H1 (cell line): ENCODE measurements at regions not wholly inside any gene's neighbourhood (a gene's known extent, or its start where the extent isn't known, plus 50 kb on each side); places are given as distances from the start of the nearest gene placed in this dataset.

ENCODE experiments used
- CBX5 ChIP-seq: fragments of 300-800, 300-1000 bp; sonication (generic); IDR thresholded peaks from 2 replicates; pipeline ENCODE4 v1.7.1; 2016; ENCODE audit warnings: antibody characterized with exemption, low read length, low read depth
- CBX8 ChIP-seq: fragments of 300-800, 300-1000 bp; sonication (generic); IDR thresholded peaks from 2 replicates; pipeline ENCODE4 v1.7.1; 2016; ENCODE audit warnings: low read depth, low read length, borderline replicate concordance
- RNF2 ChIP-seq: fragments of 200-900, 300-1000 bp; sonication (generic); IDR thresholded peaks from 2 replicates; pipeline ENCODE4 v1.7.1; 2016; ENCODE audit warnings: borderline replicate concordance, low read depth, mild to moderate bottlenecking, antibody characterized with exemption, low read length; ENCODE audit not compliant: poor library complexity, severe bottlenecking; ENCODE audit errors: missing control alignments
- RXRA ChIP-seq: IDR thresholded peaks from 2 replicates; pipeline ENCODE4 v1.6.1; 2011; ENCODE audit warnings: low read depth, mild to moderate bottlenecking, low read length, moderate library complexity; ENCODE audit not compliant: insufficient read depth
- SP4 ChIP-seq: IDR thresholded peaks from 2 replicates; pipeline ENCODE4 v1.6.1; 2012; ENCODE audit warnings: low read length, inconsistent platforms
- TCF12 ChIP-seq: IDR thresholded peaks from 2 replicates; pipeline ENCODE4 v1.6.1; 2011; ENCODE audit warnings: low read depth, mild to moderate bottlenecking, low read length
- TF ChIP-seq, protein P1 (sequence below): fragments of 300-600 bp; sonication (generic); IDR thresholded peaks from 2 replicates; pipeline ENCODE4 v1.7.1; 2012; ENCODE audit warnings: low read length, moderate library complexity, mild to moderate bottlenecking, inconsistent platforms; ENCODE audit not compliant: insufficient replicate concordance

DNA sequence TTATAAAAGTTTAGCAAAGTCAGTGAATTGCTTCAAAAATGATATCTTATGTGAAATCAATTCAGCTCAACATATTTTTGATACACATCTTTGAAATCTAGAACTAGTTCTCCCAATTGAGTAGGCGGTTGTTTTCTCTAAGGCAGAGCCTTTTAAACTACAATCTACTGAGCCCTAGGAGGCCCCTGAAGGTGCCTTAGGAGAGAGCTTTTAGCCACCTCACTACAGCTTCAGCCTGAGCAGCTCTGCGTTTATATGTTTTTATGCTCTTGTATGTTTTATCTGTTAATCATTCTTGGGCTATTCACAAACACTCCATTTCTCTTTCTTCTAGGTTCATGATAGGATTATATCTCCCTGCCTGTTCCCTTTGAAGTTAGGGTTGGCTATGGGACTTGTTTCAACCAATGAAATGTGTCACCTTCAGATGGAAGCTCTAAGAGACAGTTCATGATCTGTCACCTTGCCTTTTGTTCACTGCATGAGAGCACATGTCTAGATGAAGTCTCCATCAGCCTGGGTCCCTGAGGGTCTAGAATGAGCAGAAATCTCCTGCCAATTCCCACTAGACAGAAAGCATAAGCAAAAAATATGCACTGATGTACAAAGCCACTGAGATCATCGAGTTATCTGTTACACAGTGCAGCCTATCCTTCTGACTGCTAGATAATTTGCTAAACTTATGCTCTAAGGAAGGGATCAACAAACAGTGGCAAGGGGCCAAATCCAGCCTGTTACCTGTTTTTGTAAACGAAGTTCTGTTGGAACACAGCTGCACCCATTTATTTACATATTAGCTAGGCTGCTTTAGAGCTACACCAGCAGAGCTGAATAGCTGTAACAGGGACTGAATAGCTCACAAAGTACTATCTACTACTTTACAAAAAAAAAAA is 128.5 kb upstream of the CDK1 start (continued):
- TF ChIP-seq, protein P1, sequence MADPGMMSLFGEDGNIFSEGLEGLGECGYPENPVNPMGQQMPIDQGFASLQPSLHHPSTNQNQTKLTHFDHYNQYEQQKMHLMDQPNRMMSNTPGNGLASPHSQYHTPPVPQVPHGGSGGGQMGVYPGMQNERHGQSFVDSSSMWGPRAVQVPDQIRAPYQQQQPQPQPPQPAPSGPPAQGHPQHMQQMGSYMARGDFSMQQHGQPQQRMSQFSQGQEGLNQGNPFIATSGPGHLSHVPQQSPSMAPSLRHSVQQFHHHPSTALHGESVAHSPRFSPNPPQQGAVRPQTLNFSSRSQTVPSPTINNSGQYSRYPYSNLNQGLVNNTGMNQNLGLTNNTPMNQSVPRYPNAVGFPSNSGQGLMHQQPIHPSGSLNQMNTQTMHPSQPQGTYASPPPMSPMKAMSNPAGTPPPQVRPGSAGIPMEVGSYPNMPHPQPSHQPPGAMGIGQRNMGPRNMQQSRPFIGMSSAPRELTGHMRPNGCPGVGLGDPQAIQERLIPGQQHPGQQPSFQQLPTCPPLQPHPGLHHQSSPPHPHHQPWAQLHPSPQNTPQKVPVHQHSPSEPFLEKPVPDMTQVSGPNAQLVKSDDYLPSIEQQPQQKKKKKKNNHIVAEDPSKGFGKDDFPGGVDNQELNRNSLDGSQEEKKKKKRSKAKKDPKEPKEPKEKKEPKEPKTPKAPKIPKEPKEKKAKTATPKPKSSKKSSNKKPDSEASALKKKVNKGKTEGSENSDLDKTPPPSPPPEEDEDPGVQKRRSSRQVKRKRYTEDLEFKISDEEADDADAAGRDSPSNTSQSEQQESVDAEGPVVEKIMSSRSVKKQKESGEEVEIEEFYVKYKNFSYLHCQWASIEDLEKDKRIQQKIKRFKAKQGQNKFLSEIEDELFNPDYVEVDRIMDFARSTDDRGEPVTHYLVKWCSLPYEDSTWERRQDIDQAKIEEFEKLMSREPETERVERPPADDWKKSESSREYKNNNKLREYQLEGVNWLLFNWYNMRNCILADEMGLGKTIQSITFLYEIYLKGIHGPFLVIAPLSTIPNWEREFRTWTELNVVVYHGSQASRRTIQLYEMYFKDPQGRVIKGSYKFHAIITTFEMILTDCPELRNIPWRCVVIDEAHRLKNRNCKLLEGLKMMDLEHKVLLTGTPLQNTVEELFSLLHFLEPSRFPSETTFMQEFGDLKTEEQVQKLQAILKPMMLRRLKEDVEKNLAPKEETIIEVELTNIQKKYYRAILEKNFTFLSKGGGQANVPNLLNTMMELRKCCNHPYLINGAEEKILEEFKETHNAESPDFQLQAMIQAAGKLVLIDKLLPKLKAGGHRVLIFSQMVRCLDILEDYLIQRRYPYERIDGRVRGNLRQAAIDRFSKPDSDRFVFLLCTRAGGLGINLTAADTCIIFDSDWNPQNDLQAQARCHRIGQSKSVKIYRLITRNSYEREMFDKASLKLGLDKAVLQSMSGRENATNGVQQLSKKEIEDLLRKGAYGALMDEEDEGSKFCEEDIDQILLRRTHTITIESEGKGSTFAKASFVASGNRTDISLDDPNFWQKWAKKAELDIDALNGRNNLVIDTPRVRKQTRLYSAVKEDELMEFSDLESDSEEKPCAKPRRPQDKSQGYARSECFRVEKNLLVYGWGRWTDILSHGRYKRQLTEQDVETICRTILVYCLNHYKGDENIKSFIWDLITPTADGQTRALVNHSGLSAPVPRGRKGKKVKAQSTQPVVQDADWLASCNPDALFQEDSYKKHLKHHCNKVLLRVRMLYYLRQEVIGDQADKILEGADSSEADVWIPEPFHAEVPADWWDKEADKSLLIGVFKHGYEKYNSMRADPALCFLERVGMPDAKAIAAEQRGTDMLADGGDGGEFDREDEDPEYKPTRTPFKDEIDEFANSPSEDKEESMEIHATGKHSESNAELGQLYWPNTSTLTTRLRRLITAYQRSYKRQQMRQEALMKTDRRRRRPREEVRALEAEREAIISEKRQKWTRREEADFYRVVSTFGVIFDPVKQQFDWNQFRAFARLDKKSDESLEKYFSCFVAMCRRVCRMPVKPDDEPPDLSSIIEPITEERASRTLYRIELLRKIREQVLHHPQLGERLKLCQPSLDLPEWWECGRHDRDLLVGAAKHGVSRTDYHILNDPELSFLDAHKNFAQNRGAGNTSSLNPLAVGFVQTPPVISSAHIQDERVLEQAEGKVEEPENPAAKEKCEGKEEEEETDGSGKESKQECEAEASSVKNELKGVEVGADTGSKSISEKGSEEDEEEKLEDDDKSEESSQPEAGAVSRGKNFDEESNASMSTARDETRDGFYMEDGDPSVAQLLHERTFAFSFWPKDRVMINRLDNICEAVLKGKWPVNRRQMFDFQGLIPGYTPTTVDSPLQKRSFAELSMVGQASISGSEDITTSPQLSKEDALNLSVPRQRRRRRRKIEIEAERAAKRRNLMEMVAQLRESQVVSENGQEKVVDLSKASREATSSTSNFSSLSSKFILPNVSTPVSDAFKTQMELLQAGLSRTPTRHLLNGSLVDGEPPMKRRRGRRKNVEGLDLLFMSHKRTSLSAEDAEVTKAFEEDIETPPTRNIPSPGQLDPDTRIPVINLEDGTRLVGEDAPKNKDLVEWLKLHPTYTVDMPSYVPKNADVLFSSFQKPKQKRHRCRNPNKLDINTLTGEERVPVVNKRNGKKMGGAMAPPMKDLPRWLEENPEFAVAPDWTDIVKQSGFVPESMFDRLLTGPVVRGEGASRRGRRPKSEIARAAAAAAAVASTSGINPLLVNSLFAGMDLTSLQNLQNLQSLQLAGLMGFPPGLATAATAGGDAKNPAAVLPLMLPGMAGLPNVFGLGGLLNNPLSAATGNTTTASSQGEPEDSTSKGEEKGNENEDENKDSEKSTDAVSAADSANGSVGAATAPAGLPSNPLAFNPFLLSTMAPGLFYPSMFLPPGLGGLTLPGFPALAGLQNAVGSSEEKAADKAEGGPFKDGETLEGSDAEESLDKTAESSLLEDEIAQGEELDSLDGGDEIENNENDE, result no peak
- TF ChIP-seq CBX8, result no peak
- TF ChIP-seq SP4, result no peak
- TF ChIP-seq RXRA, result no peak
- no peak for TF ChIP-seq TCF12
- TF ChIP-seq RNF2, result no peak
- no peak for TF ChIP-seq CBX5
